GM18517 (cell line): ENCODE measurements at regions not wholly inside any gene's neighbourhood (a gene's known extent, or its start where the extent isn't known, plus 50 kb on each side); places are given as distances from the start of the nearest gene placed in this dataset.
"Not testable (repeated sequence)": the region's sequence is repeated elsewhere in the genome, so short reads cannot be mapped to it uniquely, and the experiment has no call there.

ENCODE experiments used
- ATAC-seq: cut with Tn5 transposase; IDR thresholded peaks from one replicate; pipeline ENCODE4 v1.9.1; 2021; ENCODE audit warnings: mild to moderate bottlenecking, moderate library complexity; ENCODE audit not compliant: unreplicated experiment

DNA sequence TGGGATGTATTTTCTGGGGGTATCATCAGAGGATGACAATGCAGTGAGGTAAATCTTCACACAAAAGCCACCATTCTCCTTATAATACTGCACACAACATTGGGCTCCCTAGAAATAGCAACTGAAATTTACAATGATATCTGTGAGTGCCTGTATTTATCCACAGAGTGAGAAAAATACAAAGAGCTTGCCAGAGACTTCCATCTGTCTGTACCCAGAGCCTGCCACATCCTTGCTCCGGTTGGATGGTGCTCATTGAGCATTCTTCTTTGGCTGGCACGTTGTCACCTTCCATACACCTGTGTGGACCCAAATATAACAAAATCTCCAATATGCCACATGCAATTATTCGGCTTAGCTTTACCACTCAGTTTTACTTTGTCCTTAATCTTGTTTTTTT, 189.5 kb upstream of the UFM1 start:
- ATAC-seq: no peak

- ATAC-seq: no peak
Measured at GRCh38 chr13:38159710-38160109, 189.9 kb upstream of the UFM1 start.

DNA sequence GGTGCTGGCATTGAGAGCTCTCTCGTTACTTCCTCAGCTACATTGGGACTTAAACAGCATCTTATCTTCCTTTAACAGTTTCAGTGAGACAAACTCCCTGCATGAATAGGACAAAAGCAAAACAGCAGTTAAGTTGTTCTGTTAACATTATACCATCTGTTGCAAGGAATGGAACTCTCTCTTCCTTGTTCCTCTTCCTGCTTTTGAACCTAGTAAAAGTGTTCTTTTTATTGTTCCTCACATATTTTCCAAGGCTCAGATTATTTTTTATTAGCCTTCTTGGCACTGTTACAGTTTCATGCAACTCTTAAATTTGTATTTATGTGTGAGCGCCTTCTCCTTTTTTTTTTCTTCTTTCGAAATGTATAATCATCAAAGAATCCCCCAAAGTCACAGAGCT, 202.6 kb upstream of the UFM1 start:
- ATAC-seq: no peak

GRCh38 chr13:38141792-38142191, 207.9 kb upstream of the UFM1 start:
- ATAC-seq: no peak

DNA sequence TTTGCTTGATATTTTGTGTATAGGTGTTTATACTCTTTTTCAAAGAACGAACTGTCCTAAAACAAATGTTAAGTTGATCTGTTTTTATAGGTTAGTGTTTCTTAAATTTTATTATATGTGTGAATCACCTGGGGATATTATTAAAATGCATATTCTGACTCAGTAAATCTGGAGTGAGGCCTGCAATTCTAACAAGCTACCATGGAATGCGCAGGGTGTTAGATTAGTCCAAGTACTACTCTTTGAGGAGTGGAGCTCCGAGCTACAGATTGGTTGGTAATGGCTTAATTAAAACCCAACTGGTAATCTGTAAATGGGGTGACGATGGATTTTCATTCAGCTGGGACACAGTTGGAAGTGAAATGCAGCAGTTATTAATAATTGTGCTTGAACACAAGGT, 214.1 kb upstream of the UFM1 start:
- no peak for ATAC-seq

DNA sequence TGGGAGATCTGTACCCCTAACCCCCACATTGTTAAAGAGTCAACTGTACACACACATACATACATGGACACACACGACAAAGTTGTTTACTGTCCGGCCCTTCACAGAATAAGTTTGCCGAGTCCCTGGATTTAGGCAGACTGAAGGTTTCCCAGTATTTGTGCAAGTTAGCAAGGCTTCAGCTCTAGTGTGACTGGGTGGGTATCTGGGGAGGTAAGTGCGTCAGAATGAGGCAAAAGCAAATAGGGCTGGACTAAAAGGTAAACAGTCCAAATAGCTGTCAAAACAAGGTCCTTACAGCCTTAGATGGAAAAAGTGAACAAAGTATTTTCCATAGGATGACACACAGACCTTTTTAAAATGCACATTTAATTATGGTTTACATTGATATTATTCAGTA, 228.4 kb upstream of the UFM1 start:
- ATAC-seq: no peak

GRCh38 chr13:38103851-38104250, 234.3 kb upstream of the TRPC4 start:
- no peak for ATAC-seq

GRCh38 chr13:38099751-38100150, 230.2 kb upstream of the TRPC4 start:
- ATAC-seq: no peak

DNA sequence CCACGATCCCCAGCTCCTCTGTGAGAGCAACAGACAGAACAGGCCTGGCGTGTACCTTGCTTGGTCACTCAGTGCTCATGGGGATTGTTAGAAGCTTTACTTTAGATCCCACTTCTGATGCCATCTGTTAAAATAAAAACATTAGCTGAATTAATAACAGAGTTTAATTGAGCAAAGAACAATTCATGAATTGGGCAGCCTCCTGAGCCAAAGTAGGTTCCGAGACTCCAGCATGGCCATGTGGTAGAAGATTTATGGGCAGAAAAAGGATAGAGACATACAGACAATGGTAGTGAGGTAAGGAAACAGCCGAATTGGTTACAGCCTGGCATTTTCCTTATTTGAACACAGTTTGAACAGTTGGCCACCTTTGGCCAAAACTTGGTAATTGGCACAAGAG, 223.9 kb upstream of the TRPC4 start:
- ATAC-seq: no peak

- ATAC-seq: no peak
Measured at GRCh38 chr13:38090913-38091312, 221.3 kb upstream of the TRPC4 start.

DNA sequence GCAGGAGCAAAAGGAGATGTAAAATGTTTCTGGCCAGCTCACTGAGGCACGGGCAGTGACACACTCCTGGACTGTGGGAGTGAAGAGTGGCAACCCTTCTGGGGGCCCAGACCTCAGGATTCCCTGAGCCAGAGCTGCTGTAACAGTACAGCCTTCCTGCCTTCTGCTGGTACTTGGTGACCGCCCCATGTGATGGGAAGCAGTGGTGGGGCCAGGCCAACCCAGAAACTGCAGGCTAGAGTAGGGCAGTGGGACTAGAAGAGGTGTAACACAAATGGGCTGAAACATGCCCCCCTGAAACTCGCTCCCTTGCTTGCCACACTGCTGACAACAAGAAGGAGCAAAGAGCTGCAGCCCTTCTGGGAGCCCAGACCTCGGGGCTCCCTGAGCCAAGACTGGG, 217.1 kb upstream of the TRPC4 start:
- no peak for ATAC-seq

DNA sequence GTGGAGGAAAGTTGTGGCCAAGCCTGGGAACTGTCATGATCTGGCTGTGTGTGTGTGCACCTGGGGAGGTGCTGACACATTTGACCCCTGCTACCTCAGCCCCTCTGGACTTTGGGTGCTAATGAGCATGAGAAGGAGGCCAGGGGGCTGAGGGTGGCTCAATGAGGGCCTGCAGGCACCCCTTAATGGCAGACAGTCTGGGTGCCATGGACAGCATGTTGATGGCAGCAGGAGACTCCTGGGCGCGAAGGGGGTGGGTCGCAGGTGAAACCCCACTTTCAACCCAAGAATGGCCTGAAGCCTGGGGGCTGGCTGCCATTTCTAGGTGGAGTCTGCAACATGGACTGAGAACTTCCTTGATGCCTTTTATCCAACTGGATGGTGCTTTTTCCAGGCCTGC, 216.4 kb upstream of the TRPC4 start:
- ATAC-seq: no peak

DNA sequence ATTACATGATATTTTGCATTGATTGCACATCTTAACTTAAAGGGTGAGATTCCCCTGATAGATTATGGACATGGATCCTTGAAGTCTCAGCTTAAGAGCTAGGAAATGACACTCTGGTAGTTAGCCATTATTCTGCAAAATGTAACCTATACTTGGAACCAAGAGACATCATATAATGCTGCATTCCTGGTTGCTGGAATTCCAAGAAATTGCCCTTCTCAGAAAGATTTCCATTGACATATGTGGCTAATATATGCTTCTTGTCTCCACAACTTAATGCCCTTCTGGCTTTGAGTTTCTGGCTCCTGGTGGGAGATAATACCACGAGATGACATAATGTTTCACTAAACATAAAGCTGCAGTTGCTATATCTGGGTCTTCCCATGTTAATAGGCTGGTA, 204.4 kb upstream of the TRPC4 start:
- ATAC-seq: no peak

- no peak for ATAC-seq
Measured at GRCh38 chr13:38072696-38073095, 203.1 kb upstream of the TRPC4 start.

DNA sequence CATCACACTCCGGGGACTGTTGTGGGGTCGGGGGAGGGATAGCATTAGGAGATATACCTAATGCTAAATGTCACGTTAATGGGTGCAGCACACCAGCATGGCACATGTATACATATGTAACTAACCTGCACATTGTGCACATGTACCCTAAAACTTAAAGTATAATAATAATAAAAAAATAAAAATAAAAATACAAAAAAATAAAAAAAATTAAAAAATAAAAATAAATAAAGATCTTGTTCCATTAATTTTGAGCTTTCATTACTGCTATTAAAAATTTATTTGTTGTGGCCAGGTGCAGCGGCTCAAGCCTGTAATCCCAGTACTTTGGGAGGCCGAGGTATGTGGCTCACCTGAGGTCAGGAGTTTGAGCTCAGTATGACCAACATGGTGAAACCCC, 201.8 kb upstream of the TRPC4 start:
- not testable (repeated sequence) for ATAC-seq

- no peak for ATAC-seq
Measured at GRCh38 chr13:38053896-38054295, 184.3 kb upstream of the TRPC4 start.

GRCh38 chr13:38046049-38046376, 176.4 kb upstream of the TRPC4 start:
- ATAC-seq: no peak

DNA sequence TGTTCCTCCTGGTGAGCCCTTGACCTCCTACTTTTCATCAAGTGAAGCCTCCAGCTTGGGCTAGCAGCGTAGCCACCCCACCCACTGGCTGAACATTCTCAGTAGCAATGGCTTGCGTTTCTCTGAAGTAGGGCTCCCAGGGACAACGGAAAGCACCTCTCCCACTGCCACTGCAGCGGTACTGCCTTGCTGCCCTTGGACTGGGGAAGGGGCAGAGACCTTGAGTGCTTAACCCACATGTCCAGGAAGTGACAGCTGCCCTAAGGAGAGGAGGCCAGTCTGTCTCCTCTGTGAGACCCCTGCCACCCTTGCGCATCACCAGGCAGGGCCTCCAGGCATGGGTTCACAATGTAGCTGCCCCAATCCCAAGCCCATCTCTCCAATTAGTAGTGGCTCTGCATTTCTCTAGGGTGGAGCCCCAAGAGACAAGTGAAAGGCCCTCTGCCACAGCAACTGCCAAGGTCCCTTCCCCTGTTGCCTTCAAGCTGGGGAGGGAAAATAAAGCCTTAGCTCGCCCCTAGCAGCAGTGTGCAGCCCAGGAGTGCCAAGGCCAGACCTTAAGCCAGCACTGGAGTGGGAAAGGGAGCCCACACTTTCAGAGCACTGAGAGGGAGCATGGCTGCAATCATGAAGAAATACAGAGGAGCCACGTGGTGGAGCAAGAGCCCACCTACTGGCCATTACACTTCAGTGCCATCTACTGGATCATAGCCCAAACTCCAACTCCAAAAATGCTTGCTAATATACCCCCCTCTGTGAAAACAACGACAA, 175.9 kb upstream of the TRPC4 start:
- no peak for ATAC-seq

DNA sequence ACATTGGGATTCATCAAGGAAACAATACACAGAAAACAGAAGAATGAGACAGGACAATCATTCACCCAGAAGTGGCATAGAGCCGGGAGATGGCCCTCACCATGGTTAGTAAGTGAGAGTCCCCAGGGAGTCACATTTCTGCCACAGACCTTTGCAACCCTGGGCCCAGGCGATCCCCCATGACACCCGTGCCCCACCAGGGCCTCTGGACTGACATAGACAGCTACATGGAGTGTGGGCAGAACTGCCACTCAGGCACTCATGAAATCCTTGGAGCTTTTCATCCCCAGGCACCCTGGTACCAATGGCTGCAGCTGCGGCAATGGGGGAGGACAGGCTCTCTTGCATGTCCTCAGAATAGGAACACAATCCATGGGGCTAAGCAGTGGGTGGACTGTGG, 174.5 kb upstream of the TRPC4 start:
- no peak for ATAC-seq

DNA sequence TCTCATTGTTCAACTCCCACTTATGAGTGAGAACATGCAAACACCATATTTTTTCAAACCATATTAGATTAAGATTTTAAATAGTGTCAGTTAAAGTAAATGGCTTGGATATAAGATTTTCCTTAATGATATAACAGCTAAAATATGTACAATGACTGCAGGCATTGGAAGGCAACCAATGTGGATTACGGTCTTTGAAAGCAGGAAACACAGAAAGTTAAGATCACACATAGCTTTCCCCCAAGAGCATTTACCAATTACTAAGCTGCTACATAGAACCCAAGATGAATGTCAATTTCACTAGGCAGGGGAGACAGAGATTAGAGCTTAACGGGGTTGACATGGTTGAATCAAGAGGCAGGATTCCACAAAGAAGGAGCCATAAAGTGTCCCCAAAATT, 173.2 kb upstream of the TRPC4 start:
- no peak for ATAC-seq

GRCh38 chr13:38024431-38024830, 154.9 kb upstream of the TRPC4 start:
- no peak for ATAC-seq

GRCh38 chr13:38017320-38017719, 147.7 kb upstream of the TRPC4 start:
- no peak for ATAC-seq

DNA sequence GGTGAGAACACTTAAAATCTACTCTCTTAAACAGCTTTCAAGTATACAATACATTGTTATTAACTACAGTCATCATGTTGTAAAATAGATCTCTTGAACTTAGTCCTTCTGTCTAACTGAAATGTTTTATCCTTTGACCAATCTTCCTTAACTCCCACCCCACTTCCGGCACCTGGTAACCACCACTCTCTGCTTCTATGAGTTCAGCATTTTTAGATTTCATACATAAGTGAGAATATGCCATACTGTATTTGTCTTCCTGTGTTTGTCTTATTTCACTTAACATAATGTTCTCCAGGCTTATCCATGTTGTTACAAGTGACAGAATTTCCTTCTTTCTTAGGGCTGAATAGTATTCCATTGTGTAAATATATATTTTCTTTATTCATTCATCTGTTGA, 144.1 kb upstream of the TRPC4 start:
- no peak for ATAC-seq
